OCI-LY1 (cell line): ENCODE measurements at regions not wholly inside any gene's neighbourhood (a gene's known extent, or its start where the extent isn't known, plus 50 kb on each side); places are given as distances from the start of the nearest gene placed in this dataset.

Experiments used
- H2AFZ ChIP-seq: fragments of 200-600 bp; sonication (generic), shearing (Covaris generic); 2 replicates; pipeline ENCODE4 v1.6.0; 2014; ENCODE audit warnings: antibody characterized with exemption, mild to moderate bottlenecking, low read length
- H3F3A ChIP-seq: fragments of 200-600 bp; sonication (generic), shearing (Covaris generic); 2 replicates; pipeline ENCODE4 v1.6.0; 2014; ENCODE audit warnings: mild to moderate bottlenecking, antibody characterized with exemption, low read length, moderate library complexity; ENCODE audit not compliant: insufficient read depth
- H3K27ac ChIP-seq: fragments of 200-600 bp; sonication (generic); 2 replicates; pipeline ENCODE4 v1.5.1; 2014; ENCODE audit warnings: low read length, mixed run types, mild to moderate bottlenecking, low read depth; ENCODE audit not compliant: poor library complexity, severe bottlenecking
- H3K27me3 ChIP-seq: fragments of 200-600 bp; sonication (generic); 2 replicates; pipeline ENCODE4 v1.6.0; 2014; ENCODE audit warnings: antibody characterized with exemption, mild to moderate bottlenecking, low read length, moderate library complexity; ENCODE audit not compliant: insufficient read depth
- H3K36me3 ChIP-seq: fragments of 200-600 bp; sonication (generic); 2 replicates; pipeline ENCODE4 v1.6.1; 2014; ENCODE audit warnings: mild to moderate bottlenecking, antibody characterized with exemption, low read length, moderate library complexity, mixed read lengths; ENCODE audit not compliant: insufficient read depth
- H3K4me1 ChIP-seq: fragments of 200-600 bp; sonication (generic); 2 replicates; pipeline ENCODE4 v1.5.1; 2014; ENCODE audit warnings: mild to moderate bottlenecking, low read length, moderate library complexity; ENCODE audit not compliant: insufficient read depth, severe bottlenecking
- H3K4me2 ChIP-seq: fragments of 200-600 bp; sonication (generic), shearing (Covaris generic); 2 replicates; pipeline ENCODE4 v1.6.1; 2014; ENCODE audit warnings: low read length
- H3K4me3 ChIP-seq: fragments of 200-600 bp; sonication (generic); 2 replicates; pipeline ENCODE4 v1.5.1; 2014; ENCODE audit warnings: low read length, low read depth, mild to moderate bottlenecking, mixed read lengths; ENCODE audit not compliant: poor library complexity, severe bottlenecking
- H3K79me2 ChIP-seq: fragments of 200-600 bp; shearing (Covaris generic); 2 replicates; pipeline ENCODE4 v1.6.1; 2016; ENCODE audit warnings: mixed run types, low read length, mixed read lengths; ENCODE audit not compliant: insufficient read depth
- H3K9ac ChIP-seq: fragments of 200-600 bp; sonication (generic), shearing (Covaris generic); 2 replicates; pipeline ENCODE4 v1.6.1; 2014; ENCODE audit warnings: mild to moderate bottlenecking, low read length, mixed read lengths
- H3K9me2 ChIP-seq: fragments of 200-600 bp; sonication (generic), shearing (Covaris generic); 2 replicates; pipeline ENCODE4 v1.6.1; 2014; ENCODE audit warnings: low read depth, mild to moderate bottlenecking, low read length, mixed read lengths
- H3K9me3 ChIP-seq: fragments of 200-600 bp; shearing (Covaris generic); 2 replicates; pipeline ENCODE4 v1.6.1; 2014; ENCODE audit warnings: low read length, mixed read lengths
- H4K20me1 ChIP-seq: fragments of 200-600 bp; sonication (generic), shearing (Covaris generic); 2 replicates; pipeline ENCODE4 v1.6.0; 2016; ENCODE audit warnings: mild to moderate bottlenecking, low read length; ENCODE audit not compliant: insufficient read depth
- CTCF ChIP-seq: fragments of 200-600 bp; sonication (generic), shearing (Covaris generic); IDR thresholded peaks from 2 replicates; pipeline ENCODE4 v1.5.1; 2017; ENCODE audit warnings: mild to moderate bottlenecking, antibody characterized with exemption, low read length, moderate library complexity, mixed read lengths
- EZH2 ChIP-seq: fragments of 200-600 bp; sonication (generic), shearing (Covaris generic); IDR thresholded peaks from 2 replicates; pipeline ENCODE4 v1.8.0; 2017; ENCODE audit warnings: borderline replicate concordance, mixed run types, mild to moderate bottlenecking, antibody characterized with exemption, low read length, moderate library complexity, mixed read lengths

GRCh38 chr3:193869221-193870201 is 266.4 kb upstream of the HES1 start:
- no peaks in the 10 kb centered on the region for H3K79me2 ChIP-seq
- H2AFZ ChIP-seq: no peak overlapping the region
- H3K4me2 ChIP-seq: no peak overlapping the region
- peaks cover 12% of the 10 kb centered on the region; the same call in 1 of the 2 replicates for H3K27me3 ChIP-seq
- H3K9me3 ChIP-seq: no peaks in the 10 kb centered on the region
- no peaks in the 10 kb centered on the region for H4K20me1 ChIP-seq
- peaks cover 6% of the 10 kb centered on the region for H3K4me1 ChIP-seq
- H3K4me3 ChIP-seq: no peak overlapping the region
- TF ChIP-seq CTCF (no peak), EZH2 (no peak)
- no peaks in the 10 kb centered on the region for H3K36me3 ChIP-seq
- no peak overlapping the region for H3K9ac ChIP-seq
- no peaks in the 10 kb centered on the region for H3F3A ChIP-seq
- H3K9me2 ChIP-seq: no peaks in the 10 kb centered on the region
- no peak overlapping the region for H3K27ac ChIP-seq

- Histone ChIP-seq H3K9me2 (no peaks in the 10 kb centered on the region), H2AFZ (no peak overlapping the region), H3F3A (no peaks in the 10 kb centered on the region), H3K36me3 (no peaks in the 10 kb centered on the region), H3K27ac (no peak overlapping the region), H3K4me2 (no peak overlapping the region), H3K4me1 (peaks cover 6% of the 10 kb centered on the region), H3K4me3 (no peak overlapping the region), H3K79me2 (no peaks in the 10 kb centered on the region), H3K9me3 (no peaks in the 10 kb centered on the region), H4K20me1 (no peaks in the 10 kb centered on the region), H3K9ac (no peak overlapping the region), H3K27me3 (peaks cover 17% of the 10 kb centered on the region; the same call in 1 of the 2 replicates)
- TF ChIP-seq EZH2 (no peak), CTCF (no peak)
These were observed 265.4 kb upstream of the HES1 start for GRCh38 chr3:193870376-193871219.

- Histone ChIP-seq H3K9ac (no peak overlapping the region), H3K4me1 (peaks cover 6% of the 10 kb centered on the region), H3K9me3 (no peaks in the 10 kb centered on the region), H3K4me2 (no peak overlapping the region), H3K36me3 (no peaks in the 10 kb centered on the region), H2AFZ (no peak overlapping the region), H3K79me2 (no peaks in the 10 kb centered on the region), H3K4me3 (no peak overlapping the region), H3K27me3 (peaks cover 19% of the 10 kb centered on the region; the same call in 1 of the 2 replicates), H3K27ac (no peak overlapping the region), H3K9me2 (no peaks in the 10 kb centered on the region), H4K20me1 (no peaks in the 10 kb centered on the region), H3F3A (no peaks in the 10 kb centered on the region)
- TF ChIP-seq EZH2 (no peak), CTCF (no peak)
These were observed 264.8 kb upstream of the HES1 start for GRCh38 chr3:193871220-193871485.
